ENCODE measurements at regions not wholly inside any gene's neighbourhood (a gene's known extent, or its start where the extent isn't known, plus 50 kb on each side); places are given as distances from the start of the nearest gene placed in this dataset.

DNA sequence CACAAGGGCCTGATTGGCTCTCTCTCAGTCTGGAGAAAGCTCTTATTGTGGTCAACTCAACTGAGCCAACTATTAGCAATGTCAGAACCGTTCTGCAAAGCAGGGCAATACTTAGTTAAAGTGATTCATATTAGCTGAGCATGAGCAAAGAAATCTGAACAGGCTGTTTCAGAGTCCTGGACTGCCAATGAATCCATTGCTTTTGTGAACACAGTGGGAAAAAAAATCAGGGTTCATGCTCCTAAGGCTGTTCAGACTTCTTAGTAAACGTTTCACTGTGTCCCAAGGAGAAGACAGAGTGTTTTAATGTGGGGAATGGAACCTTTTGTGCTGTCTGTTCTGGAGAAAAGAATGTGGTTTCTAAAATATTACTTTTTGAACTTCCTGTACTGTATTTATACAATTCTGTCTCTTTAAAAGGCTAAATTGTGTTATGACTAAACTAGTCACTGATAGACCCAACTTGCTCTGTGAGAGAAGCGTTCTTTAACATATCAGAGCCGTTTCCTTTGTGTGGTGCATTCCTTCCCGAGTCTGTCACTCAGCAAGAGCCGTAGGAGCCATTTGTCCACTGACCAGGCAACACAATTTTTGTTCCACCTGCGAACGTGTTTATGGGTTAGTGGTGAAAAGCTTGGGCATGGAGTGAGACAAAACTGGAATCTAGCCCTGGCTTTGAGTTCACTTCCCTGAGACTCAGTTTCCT, 366.1 kb downstream of the FBXO8 start:
- H3K4me1 ChIP-seq (replicated peaks in 1 of 2; ENCODE audit: control insufficient read depth in 2 of 2, insufficient read depth in 2 of 2, low read length in 2 of 2), result no peaks in the 10 kb centered on the region
- no peak overlapping the region for H3K9ac ChIP-seq (ENCODE audit: insufficient read depth in 1 of 2, low read depth in 2 of 2, low read length in 2 of 2)
- no peaks in the 10 kb centered on the region for H3K27me3 ChIP-seq (ENCODE audit: control insufficient read depth in 2 of 2, insufficient read depth in 2 of 2, low read length in 2 of 2)
- H3K36me3 ChIP-seq (ENCODE audit: control insufficient read depth, insufficient read depth, low read length), result no peaks in the 10 kb centered on the region
- POLR2A ChIA-PET, result no interaction called here
- no peak overlapping the region for H3K4me2 ChIP-seq (ENCODE audit: insufficient read depth, low read length)
- CTCF ChIA-PET (ENCODE audit: low intra/inter-chr PET ratio), result no interaction called here
- no peak overlapping the region for H3K27ac ChIP-seq (ENCODE audit: extremely low read depth, low read depth, low read length)
- no peaks in the 10 kb centered on the region for H4K20me1 ChIP-seq (replicated peaks; ENCODE audit: control insufficient read depth, insufficient read depth, low read length)
- no peaks in the 10 kb centered on the region for H3K9me3 ChIP-seq (replicated peaks; ENCODE audit: control insufficient read depth, insufficient read depth, low read depth, low read length)
- ATAC-seq (no peak), DNase-seq (ENCODE audit: extremely low read depth in 1 of 4, low spot score in 3 of 4) (no peak), FAIRE-seq (no peak)
- in situ Hi-C loops (cut with MboI) (no loop called here), intact Hi-C loops (cut with micrococcal nuclease) (no loop called here)
- BruUV-seq (replicated peaks), result no TSS peak
- no peak overlapping the region for H2AFZ ChIP-seq (ENCODE audit: low read depth, low read length)
- no peak for TF ChIP-seq NFYB (IDR thresholded peaks at IDR 0.05; ENCODE audit: extremely low read depth, insufficient read length)
- no peak for TF ChIP-seq ELF1 (tag; IDR thresholded peaks at IDR 0.05)
- TF ChIP-seq GTF2F1 (IDR thresholded peaks at IDR 0.05; ENCODE audit: low read depth, low read length), result no peak
- H3K4me3 ChIP-seq, result no peak overlapping the region
- H3K79me2 ChIP-seq (ENCODE audit: control insufficient read depth, insufficient read depth, low read length), result no peaks in the 10 kb centered on the region
- WGBS (ENCODE audit: insufficient coverage, low coverage, missing lambda C conversion rate), result 2% methylated on average over 8 of the region's 8 CpGs
- H3K9me1 ChIP-seq (ENCODE audit: control insufficient read depth, insufficient read depth, low read length), result no peaks in the 10 kb centered on the region

DNA sequence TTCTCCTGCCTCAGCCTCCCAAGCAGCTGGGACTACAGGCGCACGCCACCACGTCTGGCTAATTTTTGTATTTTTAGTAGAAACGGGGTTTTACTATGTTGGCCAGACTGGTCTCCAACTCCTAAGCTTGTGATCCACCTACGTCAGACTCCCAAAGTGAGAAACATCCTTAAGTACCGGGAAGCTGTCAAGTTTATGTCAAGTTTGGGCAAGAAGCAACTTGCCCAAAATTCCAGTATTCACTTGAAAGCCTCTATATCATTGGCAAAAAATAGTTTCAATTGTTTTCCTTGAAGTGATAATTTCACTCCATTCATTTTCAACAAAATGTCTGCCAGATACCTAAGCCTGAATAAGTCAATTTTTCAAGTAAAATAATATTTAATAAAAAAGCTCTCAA, 370.0 kb downstream of the FBXO8 start:
- H3K9me1 ChIP-seq (ENCODE audit: control insufficient read depth, insufficient read depth, low read length), result no peaks in the 10 kb centered on the region
- BruUV-seq (replicated peaks), result no TSS peak
- H3K4me1 ChIP-seq (replicated peaks in 1 of 2; ENCODE audit: control insufficient read depth in 2 of 2, insufficient read depth in 2 of 2, low read length in 2 of 2), result no peaks in the 10 kb centered on the region
- ATAC-seq (no peak), DNase-seq (ENCODE audit: extremely low read depth in 1 of 4, low spot score in 3 of 4) (no peak), FAIRE-seq (no peak)
- H3K27me3 ChIP-seq (ENCODE audit: control insufficient read depth in 2 of 2, insufficient read depth in 2 of 2, low read length in 2 of 2), result no peaks in the 10 kb centered on the region
- intact Hi-C loops (cut with micrococcal nuclease) (no loop called here), in situ Hi-C loops (cut with MboI) (no loop called here)
- POLR2A ChIA-PET, result no interaction called here
- no peaks in the 10 kb centered on the region for H3K9me3 ChIP-seq (replicated peaks; ENCODE audit: control insufficient read depth, insufficient read depth, low read depth, low read length)
- no peak for TF ChIP-seq BRD9 (IDR thresholded peaks at IDR 0.05; ENCODE audit: low read depth, partially characterized antibody)
- TF ChIP-seq MAX (CRISPR knock-in tag; IDR thresholded peaks at IDR 0.05), result no peak
- TF ChIP-seq, protein P1, sequence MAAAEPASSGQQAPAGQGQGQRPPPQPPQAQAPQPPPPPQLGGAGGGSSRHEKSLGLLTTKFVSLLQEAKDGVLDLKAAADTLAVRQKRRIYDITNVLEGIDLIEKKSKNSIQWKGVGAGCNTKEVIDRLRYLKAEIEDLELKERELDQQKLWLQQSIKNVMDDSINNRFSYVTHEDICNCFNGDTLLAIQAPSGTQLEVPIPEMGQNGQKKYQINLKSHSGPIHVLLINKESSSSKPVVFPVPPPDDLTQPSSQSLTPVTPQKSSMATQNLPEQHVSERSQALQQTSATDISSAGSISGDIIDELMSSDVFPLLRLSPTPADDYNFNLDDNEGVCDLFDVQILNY (CRISPR knock-in tag; IDR thresholded peaks at IDR 0.05), result no peak
- TF ChIP-seq GATA2 (CRISPR knock-in tag; IDR thresholded peaks at IDR 0.05), result no peak
- TF ChIP-seq ZNF436 (CRISPR knock-in tag; IDR thresholded peaks at IDR 0.05), result no peak
- TF ChIP-seq RHOXF2B (CRISPR knock-in tag; conservative IDR thresholded peaks at IDR 0.05), result no peak
- TF ChIP-seq ZNF282 (CRISPR knock-in tag; IDR thresholded peaks at IDR 0.05), result no peak
- no peak for TF ChIP-seq ZBTB17 (CRISPR knock-in tag; IDR thresholded peaks at IDR 0.05)
- no peak for TF ChIP-seq TCF3 (CRISPR knock-in tag; IDR thresholded peaks at IDR 0.05)
- no peak overlapping the region for H3K4me3 ChIP-seq
- no peaks in the 10 kb centered on the region for H4K20me1 ChIP-seq (replicated peaks; ENCODE audit: control insufficient read depth, insufficient read depth, low read length)
- H3K36me3 ChIP-seq (ENCODE audit: control insufficient read depth, insufficient read depth, low read length), result no peaks in the 10 kb centered on the region
- CTCF ChIA-PET (ENCODE audit: low intra/inter-chr PET ratio), result no interaction called here
- H3K9ac ChIP-seq (ENCODE audit: insufficient read depth in 1 of 2, low read depth in 2 of 2, low read length in 2 of 2), result no peak overlapping the region
- no peak overlapping the region for H3K4me2 ChIP-seq (ENCODE audit: insufficient read depth, low read length)
- H2AFZ ChIP-seq (ENCODE audit: low read depth, low read length), result no peak overlapping the region
- 8% methylated on average over 6 of the region's 6 CpGs for WGBS (ENCODE audit: insufficient coverage, low coverage, missing lambda C conversion rate)
- no peak overlapping the region for H3K27ac ChIP-seq (ENCODE audit: extremely low read depth, low read depth, low read length)
- no peaks in the 10 kb centered on the region for H3K79me2 ChIP-seq (ENCODE audit: control insufficient read depth, insufficient read depth, low read length)

All from K562 (cell line).